OCI-LY7 (cell line): ENCODE measurements at regions not wholly inside any gene's neighbourhood (a gene's known extent, or its start where the extent isn't known, plus 50 kb on each side); places are given as distances from the start of the nearest gene placed in this dataset.

Experiments
- BruUV-seq: library from RNA; stranded (reverse); fragments of 400-500 nt; replicated peaks from 2 replicates; lab custom pipeline; 2021; lab: Mats Ljungman, UMichigan
- CTCF ChIA-PET: fragments of 300-600 bp; sonication (Branson Sonifier 250); formaldehyde crosslinking; loops from one replicate; lab custom pipeline; 2022; ENCODE audit warnings: antibody characterized with exemption; ENCODE audit not compliant: unreplicated experiment; lab: Charles Lee
- POLR2A ChIA-PET: fragments of 300-600 bp; sonication (Branson Sonifier 250); formaldehyde crosslinking; loops from one replicate; lab custom pipeline; 2022; ENCODE audit warnings: antibody characterized with exemption; lab: Charles Lee
- DNase-seq: peaks from one replicate; pipeline ENCODE4 v3.0.0-alpha.2; 2015; ENCODE audit warnings: low spot score
- H2AFZ ChIP-seq: fragments of 200-600 bp; sonication (generic), shearing (Covaris generic); 2 replicates; pipeline ENCODE4 v1.6.1; 2014; ENCODE audit warnings: mild to moderate bottlenecking, antibody characterized with exemption, low read length, moderate library complexity
- H3K27ac ChIP-seq: fragments of 200-600 bp; sonication (generic); 2 replicates; pipeline ENCODE4 v1.5.1; 2014; ENCODE audit warnings: mixed run types, low read depth, mild to moderate bottlenecking, moderate library complexity, low read length, inconsistent platforms; ENCODE audit not compliant: poor library complexity, severe bottlenecking
- H3K36me3 ChIP-seq: fragments of 200-600 bp; sonication (generic); 2 replicates; pipeline ENCODE4 v1.6.1; 2014; ENCODE audit warnings: mild to moderate bottlenecking, antibody characterized with exemption, low read length, moderate library complexity, mixed read lengths; ENCODE audit not compliant: insufficient read depth
- H3K4me1 ChIP-seq: fragments of 200-600 bp; sonication (generic); 2 replicates; pipeline ENCODE4 v1.5.1; 2014; ENCODE audit warnings: mild to moderate bottlenecking, low read length; ENCODE audit not compliant: insufficient read depth, poor library complexity, severe bottlenecking
- H3K4me2 ChIP-seq: fragments of 200-600 bp; sonication (generic); 2 replicates; pipeline ENCODE4 v1.6.1; 2014; ENCODE audit warnings: mild to moderate bottlenecking, low read length
- H3K4me3 ChIP-seq: fragments of 200-600 bp; sonication (generic); 2 replicates; pipeline ENCODE4 v1.5.1; 2014; ENCODE audit warnings: mild to moderate bottlenecking, low read depth, low read length; ENCODE audit not compliant: poor library complexity, severe bottlenecking
- H3K79me2 ChIP-seq: fragments of 200-600 bp; sonication (generic); 2 replicates; pipeline ENCODE4 v1.6.1; 2016; ENCODE audit warnings: low read depth, mild to moderate bottlenecking, low read length, moderate library complexity, mixed read lengths; ENCODE audit not compliant: insufficient read depth
- H3K9me2 ChIP-seq: fragments of 200-600 bp; sonication (generic); 2 replicates; pipeline ENCODE4 v1.6.1; 2016; ENCODE audit warnings: mild to moderate bottlenecking, low read length, mixed read lengths; ENCODE audit not compliant: insufficient read depth
- H3K9me3 ChIP-seq: fragments of 200-600 bp; sonication (generic); 2 replicates; pipeline ENCODE4 v1.6.1; 2014; ENCODE audit warnings: mild to moderate bottlenecking, mixed run types, low read length, mixed read lengths
- H4K20me1 ChIP-seq: fragments of 200-600 bp; sonication (generic); 2 replicates; pipeline ENCODE4 v1.6.1; 2014; ENCODE audit warnings: mild to moderate bottlenecking, antibody characterized with exemption, low read length, moderate library complexity, mixed read lengths; ENCODE audit not compliant: insufficient read depth
- EZH2phosphoT487 ChIP-seq: fragments of 200-600 bp; sonication (generic); IDR thresholded peaks from 2 replicates; pipeline ENCODE4 v1.6.1; 2018; ENCODE audit warnings: low read depth, borderline replicate concordance, mild to moderate bottlenecking, mixed run types, antibody characterized with exemption, low read length, moderate library complexity, mixed read lengths
- intact Hi-C: fragments of 100-400 bp; cut with micrococcal nuclease; formaldehyde crosslinking; loops from one replicate; pipeline ENCODE4 v1.10.0; 2022; ENCODE audit not compliant: unreplicated experiment
- TF ChIP-seq, protein P1 (sequence below): fragments of 200-600 bp; sonication (generic); conservative IDR thresholded peaks from 2 replicates; pipeline ENCODE4 v1.5.1; 2014; ENCODE audit warnings: mild to moderate bottlenecking, antibody characterized with exemption, low read length, moderate library complexity, mixed read lengths

DNA sequence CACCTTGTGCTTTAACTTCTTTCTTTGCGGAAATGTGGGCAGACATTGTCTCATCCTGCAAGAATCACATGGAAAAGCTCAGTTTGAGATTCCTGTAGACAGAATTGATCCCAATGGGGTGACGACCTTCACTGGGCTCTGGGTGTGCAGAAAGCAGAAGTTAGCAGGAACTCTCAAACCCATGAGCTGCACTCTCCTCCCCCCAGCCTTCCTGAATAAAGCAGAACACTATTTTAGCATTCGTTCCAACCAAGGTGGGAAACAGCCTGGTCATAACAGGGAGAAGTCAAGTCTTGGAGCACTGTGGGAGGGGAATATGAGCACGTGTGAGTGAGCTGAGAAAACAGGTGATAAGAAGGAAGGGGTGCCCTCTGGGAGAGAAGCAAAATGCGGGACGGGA is 87.4 kb upstream of the FER start:
- intact Hi-C loops = no loop called here
- Histone ChIP-seq H3K36me3 (no peaks in the 10 kb centered on the region), H3K79me2 (no peaks in the 10 kb centered on the region), H2AFZ (no peak overlapping the region), H4K20me1 (no peaks in the 10 kb centered on the region), H3K4me3 (no peak overlapping the region), H3K27ac (no peak overlapping the region), H3K4me1 (no peaks in the 10 kb centered on the region), H3K9me2 (no peaks in the 10 kb centered on the region), H3K9me3 (no peaks in the 10 kb centered on the region), H3K4me2 (no peak overlapping the region)
- no TSS peak for BruUV-seq
- CTCF ChIA-PET = no interaction called here
- TF ChIP-seq, protein P1, sequence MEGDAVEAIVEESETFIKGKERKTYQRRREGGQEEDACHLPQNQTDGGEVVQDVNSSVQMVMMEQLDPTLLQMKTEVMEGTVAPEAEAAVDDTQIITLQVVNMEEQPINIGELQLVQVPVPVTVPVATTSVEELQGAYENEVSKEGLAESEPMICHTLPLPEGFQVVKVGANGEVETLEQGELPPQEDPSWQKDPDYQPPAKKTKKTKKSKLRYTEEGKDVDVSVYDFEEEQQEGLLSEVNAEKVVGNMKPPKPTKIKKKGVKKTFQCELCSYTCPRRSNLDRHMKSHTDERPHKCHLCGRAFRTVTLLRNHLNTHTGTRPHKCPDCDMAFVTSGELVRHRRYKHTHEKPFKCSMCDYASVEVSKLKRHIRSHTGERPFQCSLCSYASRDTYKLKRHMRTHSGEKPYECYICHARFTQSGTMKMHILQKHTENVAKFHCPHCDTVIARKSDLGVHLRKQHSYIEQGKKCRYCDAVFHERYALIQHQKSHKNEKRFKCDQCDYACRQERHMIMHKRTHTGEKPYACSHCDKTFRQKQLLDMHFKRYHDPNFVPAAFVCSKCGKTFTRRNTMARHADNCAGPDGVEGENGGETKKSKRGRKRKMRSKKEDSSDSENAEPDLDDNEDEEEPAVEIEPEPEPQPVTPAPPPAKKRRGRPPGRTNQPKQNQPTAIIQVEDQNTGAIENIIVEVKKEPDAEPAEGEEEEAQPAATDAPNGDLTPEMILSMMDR = no peak
- TF ChIP-seq EZH2phosphoT487 = no peak
- no peak for DNase-seq
- POLR2A ChIA-PET = no interaction called here

DNA sequence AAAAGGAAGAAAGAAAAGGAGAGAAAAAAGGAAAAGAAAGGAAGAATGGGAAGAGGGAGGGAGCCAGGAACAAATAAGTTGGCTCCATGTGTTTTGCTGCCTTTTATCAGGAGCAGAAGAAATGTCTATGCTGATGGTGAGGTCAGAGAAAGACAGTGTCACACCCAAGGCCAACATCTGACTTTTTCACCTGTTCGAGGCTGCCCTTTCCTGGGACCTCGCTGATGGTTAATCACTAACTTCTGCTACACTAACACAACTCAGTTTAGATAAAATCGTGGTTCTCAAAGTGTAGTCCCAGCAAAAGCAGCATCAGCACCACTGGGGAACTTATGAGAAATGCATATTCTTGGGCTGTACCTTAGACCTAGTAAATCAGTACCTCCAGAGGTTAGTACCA is 88.2 kb upstream of the FER start:
- H3K9me3 ChIP-seq = no peaks in the 10 kb centered on the region
- H3K36me3 ChIP-seq = no peaks in the 10 kb centered on the region
- no peak overlapping the region for H3K4me2 ChIP-seq
- DNase-seq = no peak
- H2AFZ ChIP-seq = no peak overlapping the region
- no peaks in the 10 kb centered on the region for H4K20me1 ChIP-seq
- no peak for TF ChIP-seq EZH2phosphoT487
- TF ChIP-seq, protein P1 = no peak
- H3K27ac ChIP-seq = no peak overlapping the region
- H3K79me2 ChIP-seq = no peaks in the 10 kb centered on the region
- POLR2A ChIA-PET = no interaction called here
- H3K4me1 ChIP-seq = no peaks in the 10 kb centered on the region
- no TSS peak for BruUV-seq
- CTCF ChIA-PET = no interaction called here
- intact Hi-C loops = no loop called here
- no peaks in the 10 kb centered on the region for H3K9me2 ChIP-seq
- H3K4me3 ChIP-seq = no peak overlapping the region

DNA sequence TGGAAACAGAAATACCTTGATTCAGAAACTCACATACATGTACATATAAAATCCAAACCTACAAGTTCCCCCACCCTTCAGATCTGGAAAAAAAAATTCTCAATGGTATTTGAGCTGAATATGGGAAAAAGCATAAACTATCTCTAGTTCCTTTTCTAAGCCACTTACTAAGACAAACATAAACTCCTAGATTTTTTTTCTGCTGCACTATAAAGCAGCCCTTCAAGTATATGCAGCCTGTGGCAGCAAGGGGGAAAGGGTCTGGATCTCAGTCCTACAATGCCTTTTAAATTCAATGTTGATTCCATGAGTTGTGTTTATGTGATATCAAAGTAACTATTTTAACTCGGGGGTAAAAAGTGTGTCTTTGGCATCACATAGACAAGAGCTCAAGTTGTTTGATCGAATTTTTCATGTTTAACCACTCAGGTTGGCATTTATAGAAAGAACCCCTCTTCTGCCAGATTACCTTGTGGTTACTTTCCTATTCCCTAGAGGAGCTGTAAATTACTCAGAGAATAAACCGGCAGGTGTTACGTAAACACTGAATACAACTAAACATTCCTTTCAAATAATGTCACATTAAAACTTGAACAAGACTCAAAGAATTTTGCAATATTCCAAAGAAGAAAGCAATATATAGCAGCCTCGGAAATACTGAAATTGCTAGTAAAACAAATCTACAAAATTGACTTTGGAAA is 91.8 kb upstream of the FER start:
- CTCF ChIA-PET = no interaction called here
- POLR2A ChIA-PET = interaction anchor here (0.9 kb wide), 1 partner anchor 118 kb away, joined by 3 read pairs; no protein-coding TSS in a partner anchor
- H3K9me2 ChIP-seq = no peaks in the 10 kb centered on the region
- H4K20me1 ChIP-seq = no peaks in the 10 kb centered on the region
- intact Hi-C loops = no loop called here
- H3K4me1 ChIP-seq = no peaks in the 10 kb centered on the region
- no peaks in the 10 kb centered on the region for H3K79me2 ChIP-seq
- no peak overlapping the region for H3K4me2 ChIP-seq
- no peaks in the 10 kb centered on the region for H3K36me3 ChIP-seq
- no peak overlapping the region for H2AFZ ChIP-seq
- TF ChIP-seq, protein P1 = no peak
- no peak for TF ChIP-seq EZH2phosphoT487
- BruUV-seq = no TSS peak
- no peak for DNase-seq
- H3K27ac ChIP-seq = no peak overlapping the region
- H3K9me3 ChIP-seq = no peaks in the 10 kb centered on the region
- no peak overlapping the region for H3K4me3 ChIP-seq
